ENCODE measurements at regions not wholly inside any gene's neighbourhood (a gene's known extent, or its start where the extent isn't known, plus 50 kb on each side); places are given as distances from the start of the nearest gene placed in this dataset.
A peak's percentile ranks its signal among the peaks of the same experiment; 100 is the strongest.

GRCh38 chr5:122559676-122560075 lies 215.2 kb upstream of the SNX2 start:
- H3K4me1 ChIP-seq (ENCODE audit: control insufficient read depth, insufficient read depth, low read length), result peaks cover 4% of the 10 kb centered on the region; the same call in 1 of the 2 replicates
- no peaks in the 10 kb centered on the region for H3K36me3 ChIP-seq (ENCODE audit: control insufficient read depth in 2 of 2, insufficient read depth in 1 of 2, low read length in 2 of 2)
- H3K9me3 ChIP-seq (ENCODE audit: control insufficient read depth, insufficient read depth, low read depth, low read length), result no peaks in the 10 kb centered on the region
- ChIA-PET CTCF (interaction anchor here (0.6 kb wide), 1 partner anchor 13 kb away, joined by 3 read pairs; no protein-coding TSS in a partner anchor), POLR2A (no interaction called here)
- no peak overlapping the region for H3K4me3 ChIP-seq (ENCODE audit: low read depth, low read length)
- TF ChIP-seq ZNF776 (tag by site-specific recombination; IDR thresholded peaks at IDR 0.05; ENCODE audit: borderline replicate concordance), result no peak
- TF ChIP-seq ZNF747 (tag by site-specific recombination; IDR thresholded peaks at IDR 0.05), result no peak
- no peak for TF ChIP-seq ZNF561 (tag by site-specific recombination; IDR thresholded peaks at IDR 0.05; ENCODE audit: borderline replicate concordance)
- TF ChIP-seq, protein P1, sequence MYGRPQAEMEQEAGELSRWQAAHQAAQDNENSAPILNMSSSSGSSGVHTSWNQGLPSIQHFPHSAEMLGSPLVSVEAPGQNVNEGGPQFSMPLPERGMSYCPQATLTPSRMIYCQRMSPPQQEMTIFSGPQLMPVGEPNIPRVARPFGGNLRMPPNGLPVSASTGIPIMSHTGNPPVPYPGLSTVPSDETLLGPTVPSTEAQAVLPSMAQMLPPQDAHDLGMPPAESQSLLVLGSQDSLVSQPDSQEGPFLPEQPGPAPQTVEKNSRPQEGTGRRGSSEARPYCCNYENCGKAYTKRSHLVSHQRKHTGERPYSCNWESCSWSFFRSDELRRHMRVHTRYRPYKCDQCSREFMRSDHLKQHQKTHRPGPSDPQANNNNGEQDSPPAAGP (tag by site-specific recombination; IDR thresholded peaks at IDR 0.05), result no peak
- no peak for TF ChIP-seq ZNF426 (tag by site-specific recombination; IDR thresholded peaks at IDR 0.05)
- no peak for TF ChIP-seq ZNF10 (tag by site-specific recombination; IDR thresholded peaks at IDR 0.05)
- TF ChIP-seq ZFP69B (tag by site-specific recombination; IDR thresholded peaks at IDR 0.05), result no peak
- TF ChIP-seq YY2 (tag by site-specific recombination; IDR thresholded peaks at IDR 0.05), result no peak
- TF ChIP-seq ZNF530 (tag by site-specific recombination; IDR thresholded peaks at IDR 0.05; ENCODE audit: low read depth), result no peak
- no peak for TF ChIP-seq ZNF132 (tag by site-specific recombination; IDR thresholded peaks at IDR 0.05; ENCODE audit: borderline replicate concordance)
- no peak for TF ChIP-seq MYNN (tag by site-specific recombination; IDR thresholded peaks at IDR 0.05; ENCODE audit: borderline replicate concordance)
- TF ChIP-seq INSM2 (tag by site-specific recombination; IDR thresholded peaks at IDR 0.05), result no peak
- TF ChIP-seq ATF2 (tag by site-specific recombination; IDR thresholded peaks at IDR 0.05; ENCODE audit: low read depth), result no peak
- no peak for TF ChIP-seq ZNF157 (tag by site-specific recombination; IDR thresholded peaks at IDR 0.05)
- H3K27ac ChIP-seq (ENCODE audit: extremely low read depth, low read depth, low read length), result no peak overlapping the region

DNA sequence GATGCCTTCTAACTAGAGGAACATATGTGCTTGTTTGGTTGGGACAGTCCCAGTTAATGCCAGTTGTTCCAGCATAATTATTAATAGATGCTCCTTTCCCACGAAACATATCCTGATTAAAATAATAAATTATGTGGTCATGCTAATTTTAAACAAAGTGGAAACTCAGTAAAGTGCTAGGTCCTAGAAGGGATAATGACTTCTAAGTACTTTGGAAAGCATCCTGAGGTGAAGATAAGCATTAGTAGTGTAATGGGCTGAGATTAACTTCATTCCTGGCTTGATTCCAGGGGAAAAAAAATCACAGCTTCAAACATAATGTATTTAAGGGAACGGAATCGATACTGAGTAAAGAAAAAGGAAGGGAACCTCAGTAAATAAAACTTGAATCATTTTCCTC lies 213.7 kb upstream of the SNX2 start:
- Histone ChIP-seq H3K36me3 (ENCODE audit: control insufficient read depth in 2 of 2, insufficient read depth in 1 of 2, low read length in 2 of 2) (no peaks in the 10 kb centered on the region), H3K9me3 (ENCODE audit: control insufficient read depth, insufficient read depth, low read depth, low read length) (no peaks in the 10 kb centered on the region), H3K27ac (ENCODE audit: extremely low read depth, low read depth, low read length) (no peak overlapping the region), H3K4me1 (ENCODE audit: control insufficient read depth, insufficient read depth, low read length) (peaks cover 4% of the 10 kb centered on the region; the same call in 1 of the 2 replicates), H3K4me3 (ENCODE audit: low read depth, low read length) (no peak overlapping the region)
- CTCF ChIA-PET, result no interaction called here
- POLR2A ChIA-PET, result no interaction called here
- no peak for TF ChIP-seq ZNF26 (tag by site-specific recombination; IDR thresholded peaks at IDR 0.05)
- TF ChIP-seq PRDM6 (tag by site-specific recombination; IDR thresholded peaks at IDR 0.05), result peak; percentile 12; the same call in 1 of the 2 replicates

Measured in HEK293 (cell line).